ENCODE measurements at regions not wholly inside any gene's neighbourhood (a gene's known extent, or its start where the extent isn't known, plus 50 kb on each side); places are given as distances from the start of the nearest gene placed in this dataset.

GRCh38 chr13:33483471-33483870 is 197.9 kb upstream of the STARD13 start:
- no peak overlapping the region; the same call in 1 of the 2 replicates for H3K18ac ChIP-seq (ENCODE audit: low read depth, low read length)
- no peak overlapping the region for H4K5ac ChIP-seq (ENCODE audit: low read depth, low read length)
- POLR2A ChIA-PET (ENCODE audit: unreplicated experiment), result no interaction called here
- H3K27me3 ChIP-seq (ENCODE audit: control insufficient read depth, insufficient read depth, low read length), result no peaks in the 10 kb centered on the region
- H3K14ac ChIP-seq (replicated peaks; ENCODE audit: low read depth, low read length), result peak overlapping the region; percentile 84; the same call in 1 of the 2 replicates
- no peaks in the 10 kb centered on the region for H4K20me1 ChIP-seq (ENCODE audit: insufficient read depth, low read length)
- no peak overlapping the region for H2BK5ac ChIP-seq (ENCODE audit: low read depth, low read length, poor library complexity, severe bottlenecking)
- no peak overlapping the region for H2BK15ac ChIP-seq (ENCODE audit: low read depth, low read length)
- CTCF ChIA-PET, result no interaction called here
- no TSS peak for BruUV-seq (replicated peaks)
- H4K91ac ChIP-seq (ENCODE audit: insufficient read depth, low read depth, low read length), result no peak overlapping the region
- no peaks in the 10 kb centered on the region for H3K9me1 ChIP-seq (ENCODE audit: insufficient read depth, low read length)
- H2AK5ac ChIP-seq (ENCODE audit: low read depth, low read length), result 0 out of 2 replicates have a peak overlapping the region, but pooled peaks have one; percentile 8
- no peaks in the 10 kb centered on the region for H3K36me3 ChIP-seq (ENCODE audit: control insufficient read depth, insufficient read depth, low read length)
- H3K4me1 ChIP-seq (ENCODE audit: control insufficient read depth, insufficient read depth, low read length), result peaks cover 1% of the 10 kb centered on the region; the same call in 1 of the 2 replicates
- in situ Hi-C loops (cut with MboI; ENCODE audit: low sequenced_read_pairs), result no loop called here
- H3K56ac ChIP-seq (ENCODE audit: extremely low read depth, insufficient read depth, low read length), result no peak overlapping the region
- TF ChIP-seq ELK1 (IDR thresholded peaks at IDR 0.05; ENCODE audit: borderline replicate concordance, low read depth, low read length) (no peak), MAZ (IDR thresholded peaks at IDR 0.05; ENCODE audit: borderline replicate concordance, low read depth, low read length) (no peak), NFE2L2 (IDR thresholded peaks at IDR 0.05; ENCODE audit: low read depth, low read length) (no peak), POLR2A (IDR thresholded peaks at IDR 0.05; ENCODE audit: low read depth, low read length) (no peak), CTCF (conservative IDR thresholded peaks at IDR 0.05; ENCODE audit: low read depth, low read length) (no peak), MXI1 (IDR thresholded peaks at IDR 0.05; ENCODE audit: borderline replicate concordance, low read depth, low read length) (no peak), CHD1 (IDR thresholded peaks at IDR 0.05; ENCODE audit: low read depth, low read length) (no peak), RCOR1 (IDR thresholded peaks at IDR 0.05; ENCODE audit: insufficient replicate concordance, low read length) (no peak), RFX5 (IDR thresholded peaks at IDR 0.05; ENCODE audit: low read depth, low read length) (no peak), SMC3 (IDR thresholded peaks at IDR 0.05; ENCODE audit: low read depth, low read length) (no peak), RAD21 (IDR thresholded peaks at IDR 0.05; ENCODE audit: low read length) (no peak), CEBPB (IDR thresholded peaks at IDR 0.05; ENCODE audit: low read depth, low read length) (no peak)
- H3K79me1 ChIP-seq (ENCODE audit: low read depth in 1 of 2, low read length in 2 of 2), result no peaks in the 10 kb centered on the region
- peaks cover 4% of the 10 kb centered on the region for H3K9me3 ChIP-seq (ENCODE audit: control insufficient read depth, insufficient read depth, low read length)
- no peak overlapping the region for H2BK20ac ChIP-seq (ENCODE audit: low read depth, low read length)
- H3K4ac ChIP-seq (ENCODE audit: low read depth, low read length), result no peak overlapping the region
- no peak overlapping the region for H3K9ac ChIP-seq (ENCODE audit: low read depth, low read length)
- no peak overlapping the region for H2AFZ ChIP-seq (replicated peaks; ENCODE audit: low read length, poor library complexity)
- no peak overlapping the region for H2BK120ac ChIP-seq (ENCODE audit: low read depth, low read length)
- no peak overlapping the region for H3K27ac ChIP-seq (ENCODE audit: insufficient read depth, low read length)
- no peak overlapping the region for H3K4me3 ChIP-seq (ENCODE audit: insufficient read depth, low read depth, low read length)
- H3K4me2 ChIP-seq (ENCODE audit: low read depth, low read length), result no peak overlapping the region; the same call in 1 of the 2 replicates
- ATAC-seq (ENCODE audit: low read depth) (no peak), DNase-seq (peak; percentile 28)
- intact Hi-C loops (cut with micrococcal nuclease), result no loop called here
- WGBS, 2 experiments (ENCODE audit: extremely low coverage in 2 of 2, insufficient read length in 1 of 2), result no CpG with 5 or more reads among the region's 3 CpGs
- dilution Hi-C loops (cut with HindIII; ENCODE audit: low sequenced_read_pairs, unreplicated experiment), result no loop called here
- H4K8ac ChIP-seq (ENCODE audit: low read depth in 2 of 2, low read length in 2 of 2), result no peak overlapping the region
- H3K23ac ChIP-seq (ENCODE audit: low read depth, low read length), result no peak overlapping the region
- H2AK9ac ChIP-seq (replicated peaks; ENCODE audit: low read depth, low read length, poor library complexity), result no peak overlapping the region

Measured in IMR-90 (cell line).